ELF-1 (cell line): ENCODE measurements at regions not wholly inside any gene's neighbourhood (a gene's known extent, or its start where the extent isn't known, plus 50 kb on each side); places are given as distances from the start of the nearest gene placed in this dataset.

ENCODE experiments used
- DNase-seq: peaks from one replicate; pipeline ENCODE4 v3.0.0-alpha.2; 2016; ENCODE audit warnings: low read depth, low spot score

DNA sequence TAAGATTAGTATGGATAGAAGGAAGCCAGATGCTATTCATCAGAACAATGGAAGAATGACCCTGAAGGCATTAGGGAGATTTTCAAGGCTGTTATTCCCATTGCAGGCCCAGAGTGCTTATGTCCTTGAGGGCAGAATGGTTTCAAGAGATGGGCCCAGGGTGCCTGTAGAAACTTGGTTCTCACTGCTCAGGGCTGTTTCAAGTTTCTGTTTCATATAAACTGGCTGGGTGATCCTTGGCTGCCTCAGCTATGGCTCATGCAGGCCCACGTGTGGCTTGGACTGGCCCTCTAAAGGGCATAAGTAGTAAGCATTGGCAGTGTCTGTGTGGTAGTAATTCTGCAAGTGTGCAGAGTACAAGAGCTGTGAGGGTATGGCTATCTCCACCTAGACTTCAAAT, 540.9 kb upstream of the MAN1A1 start:
- peak; percentile 17 for DNase-seq

DNA sequence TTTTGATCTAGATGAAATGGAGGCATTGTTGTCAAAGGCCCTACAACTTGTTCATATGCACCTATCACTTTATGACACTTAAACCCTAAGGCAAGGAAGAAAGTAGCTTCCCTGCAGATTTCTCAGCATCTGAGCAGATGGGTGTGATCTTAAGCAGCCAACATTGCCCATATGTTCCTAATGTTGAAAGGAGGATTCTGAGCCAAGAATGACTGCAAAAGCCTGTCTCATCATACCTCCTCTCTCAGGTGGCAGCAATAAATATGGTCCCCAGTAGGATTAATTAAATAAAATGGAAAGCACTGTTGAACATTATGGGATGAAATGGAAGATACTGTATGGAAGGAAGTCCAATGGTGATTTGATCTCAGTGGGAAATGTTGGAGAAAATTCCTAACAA, 538.1 kb upstream of the MAN1A1 start:
- DNase-seq = no peak

DNA sequence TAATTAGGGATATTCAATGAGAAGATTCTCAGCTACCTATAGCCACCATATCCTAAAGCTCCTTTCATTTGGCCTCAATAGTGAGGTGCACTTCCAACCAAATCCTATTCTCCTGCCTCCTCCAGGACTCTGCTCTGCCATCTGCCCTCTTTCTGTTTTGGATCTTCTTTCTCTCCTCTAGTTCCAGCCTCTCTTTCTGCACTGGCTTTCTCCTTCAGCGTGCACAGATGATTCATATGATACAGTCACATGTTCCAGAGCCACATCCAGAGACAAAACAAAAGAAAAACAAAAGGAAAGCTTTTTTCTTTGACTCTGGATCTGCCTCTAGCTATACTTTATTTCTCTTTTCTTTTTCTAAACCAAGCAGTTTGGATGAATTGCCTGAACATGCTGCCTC, 531.9 kb upstream of the MAN1A1 start:
- no peak for DNase-seq

DNA sequence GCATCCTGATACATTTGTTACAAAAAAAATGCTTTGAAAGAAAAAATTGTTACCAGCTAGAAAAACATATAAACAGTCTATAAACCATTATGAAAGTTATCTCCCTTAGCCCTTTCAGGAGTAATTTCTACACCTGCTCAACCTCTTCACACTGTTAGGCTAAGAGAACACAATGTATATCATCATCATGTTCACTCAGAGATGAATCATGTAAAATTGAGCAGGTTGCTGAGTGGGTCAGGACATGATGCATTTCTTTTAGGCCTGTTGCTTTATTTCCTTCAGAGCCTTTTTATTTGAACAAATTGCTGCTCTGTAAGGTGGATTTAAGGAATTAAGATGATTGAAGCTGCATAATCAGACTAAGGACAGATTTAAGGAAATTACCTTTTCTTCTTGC, 531.3 kb upstream of the MAN1A1 start:
- no peak for DNase-seq

DNA sequence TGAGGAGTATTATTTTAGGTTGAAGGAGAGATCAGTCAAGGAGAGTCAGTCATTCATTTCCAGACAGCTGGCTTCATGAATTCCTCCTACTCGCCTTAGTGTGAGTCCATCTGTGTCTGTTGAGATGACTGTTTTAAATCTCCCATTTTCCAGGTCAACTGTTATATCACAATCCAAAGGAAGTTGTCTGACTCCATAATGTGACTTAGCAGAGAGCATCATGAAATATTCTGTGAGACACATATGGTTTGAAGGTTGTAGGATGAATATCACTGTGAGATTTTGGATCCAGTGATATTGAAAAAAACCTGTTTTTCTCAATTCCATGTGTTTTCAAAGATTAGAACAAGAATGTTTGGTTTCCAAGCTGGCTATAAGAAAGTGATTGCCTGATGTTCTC, 530.2 kb upstream of the MAN1A1 start:
- DNase-seq = no peak

DNA sequence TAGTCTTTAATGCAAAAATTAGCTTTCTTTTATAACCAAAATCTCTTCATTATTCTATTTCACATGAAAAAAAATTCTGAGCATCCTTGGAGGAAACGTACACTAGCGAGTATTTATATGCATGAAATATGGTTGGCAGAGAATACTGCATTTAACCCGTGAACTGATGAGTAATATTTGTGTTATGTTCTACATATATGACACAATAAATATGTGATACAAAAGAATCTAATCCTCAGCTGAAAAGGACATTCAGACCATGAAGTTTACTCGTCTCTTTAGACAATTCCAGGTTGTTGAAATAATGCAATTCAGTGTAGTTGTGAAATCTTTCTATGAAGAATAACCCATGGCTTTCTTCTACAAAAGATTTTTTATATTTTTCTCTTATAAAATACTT, 524.8 kb upstream of the MAN1A1 start:
- no peak for DNase-seq

DNA sequence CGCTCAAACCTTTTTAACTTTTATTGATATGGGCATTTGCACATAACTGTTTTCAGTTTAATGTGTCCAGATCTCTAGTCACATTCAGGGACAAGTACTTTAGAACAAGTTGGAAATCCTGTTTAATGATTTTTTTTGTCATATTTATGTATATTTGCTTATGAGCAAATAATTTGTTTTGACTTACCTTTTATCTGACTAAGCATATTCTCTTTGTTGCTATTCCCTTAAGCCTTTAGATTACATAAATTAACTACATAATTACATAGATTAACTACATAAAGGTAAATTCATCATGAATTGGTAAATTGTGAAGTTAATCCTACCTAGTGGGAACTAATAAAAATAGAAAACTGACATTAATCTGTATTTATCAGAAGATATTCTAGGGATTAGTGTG, 523.5 kb upstream of the MAN1A1 start:
- DNase-seq = no peak

DNA sequence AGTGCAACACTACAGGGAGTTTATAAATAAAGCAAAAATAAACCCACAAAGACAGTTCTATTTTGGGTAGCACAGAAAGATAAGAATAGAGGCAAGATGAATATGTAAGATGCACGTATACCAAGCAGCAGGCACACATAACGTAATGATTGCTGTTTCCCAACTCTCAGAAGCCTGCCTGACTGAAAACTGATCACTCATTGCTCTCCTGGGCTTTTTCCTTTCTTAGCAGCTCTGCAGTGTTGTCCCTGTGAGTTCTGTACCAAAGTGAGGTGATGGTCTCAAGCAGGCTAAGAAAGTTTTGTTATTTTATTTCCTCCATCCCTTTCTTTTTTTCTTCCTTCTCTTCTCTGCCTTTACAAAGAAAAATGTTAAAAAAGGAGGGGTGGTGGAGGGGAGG, 522.0 kb upstream of the MAN1A1 start:
- no peak for DNase-seq

DNA sequence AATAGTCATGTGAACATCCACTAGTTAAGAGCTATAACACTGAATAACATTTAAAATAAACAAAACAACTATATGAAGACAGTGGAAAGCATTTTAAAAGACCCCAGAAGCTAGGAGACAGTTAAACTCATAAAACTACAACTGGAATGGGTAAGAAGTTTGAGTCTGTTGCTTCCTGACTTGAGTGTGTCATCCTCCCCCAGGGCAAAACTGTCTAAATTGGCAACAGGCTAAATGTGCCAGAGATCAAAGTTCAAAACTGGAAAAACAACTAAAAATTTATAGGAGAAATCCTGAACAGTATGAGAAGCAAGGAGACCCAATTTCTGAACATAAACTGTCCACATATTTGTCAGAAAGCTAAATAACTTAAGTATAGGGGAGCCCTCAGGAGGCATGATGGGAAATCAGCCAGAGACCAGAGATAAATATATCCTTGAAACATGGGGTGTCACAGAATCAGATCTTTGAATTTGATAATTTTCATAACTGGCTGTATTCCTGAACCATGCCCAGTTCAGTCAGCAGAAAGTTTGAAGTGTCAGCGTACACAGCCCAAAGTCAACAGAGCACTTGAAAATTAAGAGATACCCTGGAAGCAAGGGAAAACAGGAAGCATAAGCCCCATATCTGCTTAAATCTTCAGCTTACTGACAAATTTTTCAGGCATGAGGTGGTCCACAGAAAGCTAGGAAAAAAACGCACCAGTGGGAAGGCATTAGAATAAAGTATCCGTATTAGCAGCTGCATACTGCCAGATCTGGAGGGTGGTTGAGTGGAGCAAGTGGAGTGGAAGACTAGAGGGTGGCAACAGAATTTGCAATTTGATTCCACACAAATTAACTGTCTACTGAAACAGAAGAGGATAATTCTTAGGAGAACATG, 516.1 kb upstream of the MAN1A1 start:
- DNase-seq = no peak

DNA sequence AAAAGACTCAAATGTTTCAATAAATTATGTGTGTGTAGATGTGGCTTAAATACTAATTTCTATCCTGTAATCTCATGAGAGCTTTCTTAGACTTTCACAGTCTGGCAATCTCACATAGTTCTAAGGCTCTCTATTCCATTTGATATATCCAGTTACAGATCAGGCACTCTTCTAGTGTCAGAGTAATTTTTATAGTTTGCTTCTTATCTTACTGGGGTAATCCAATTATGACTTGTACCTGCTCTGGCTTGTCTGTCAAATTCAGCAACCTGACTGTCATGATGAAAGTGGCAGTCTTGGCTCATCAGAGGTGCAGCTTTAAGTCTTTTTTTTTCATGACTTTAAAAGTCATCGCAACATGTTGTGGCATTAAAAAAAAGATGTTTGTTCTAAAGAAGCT, 513.2 kb upstream of the MAN1A1 start:
- no peak for DNase-seq

DNA sequence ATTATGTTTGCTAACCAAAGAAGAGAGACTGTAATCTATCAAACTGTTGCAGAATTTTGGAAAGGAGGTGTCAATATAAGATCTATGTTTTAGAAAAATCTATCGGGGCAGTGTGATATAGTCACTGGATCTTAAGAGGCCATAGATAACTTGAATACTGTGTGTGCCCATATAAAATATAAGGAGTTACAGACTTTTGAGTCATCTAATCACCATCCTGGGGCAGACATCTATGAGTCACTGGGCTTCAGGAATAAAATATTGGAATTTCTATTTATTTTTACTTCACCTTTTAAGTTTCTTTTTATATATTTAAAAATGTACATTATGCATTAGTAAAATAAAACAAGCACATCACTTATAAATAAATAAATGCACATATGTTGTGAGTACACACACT, 509.3 kb upstream of the MAN1A1 start:
- no peak for DNase-seq

DNA sequence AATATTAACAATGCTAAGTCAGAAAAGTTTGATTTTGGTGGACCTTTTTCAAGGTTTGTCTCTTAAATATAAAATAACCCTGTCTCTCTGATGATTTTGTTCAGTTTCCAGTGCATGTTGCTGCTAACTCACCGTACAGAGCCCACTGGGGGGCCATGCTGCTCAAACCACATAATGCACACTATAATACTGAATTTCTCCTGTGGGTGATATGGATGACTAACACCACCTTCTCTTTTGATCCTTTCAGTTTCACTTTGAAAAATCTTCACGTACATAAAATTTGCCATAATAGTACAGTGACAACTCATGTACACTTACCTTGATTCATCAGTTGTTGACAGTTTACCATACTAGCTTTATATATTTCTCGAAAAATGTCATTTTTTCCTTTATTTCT, 506.6 kb upstream of the MAN1A1 start:
- no peak for DNase-seq

DNA sequence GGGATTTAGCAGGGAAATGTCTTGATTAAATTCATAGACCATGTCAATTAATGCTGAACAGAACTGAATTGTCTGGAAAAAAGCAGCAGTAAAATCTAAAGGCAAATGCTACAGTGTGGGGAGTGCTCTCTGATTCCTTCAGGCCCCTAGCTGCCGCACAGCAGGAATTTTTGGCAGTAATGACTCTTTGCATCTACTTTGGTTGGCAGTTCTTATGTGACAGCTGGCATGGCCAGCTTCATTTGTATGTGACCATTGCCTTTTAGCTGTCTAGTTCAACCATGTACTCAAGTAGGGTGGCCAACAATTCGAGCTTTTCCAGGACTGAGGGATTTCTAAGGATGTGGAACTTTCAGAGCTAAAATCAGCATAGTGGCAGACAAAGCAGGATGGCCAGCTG, 499.1 kb upstream of the MAN1A1 start:
- no peak for DNase-seq

DNA sequence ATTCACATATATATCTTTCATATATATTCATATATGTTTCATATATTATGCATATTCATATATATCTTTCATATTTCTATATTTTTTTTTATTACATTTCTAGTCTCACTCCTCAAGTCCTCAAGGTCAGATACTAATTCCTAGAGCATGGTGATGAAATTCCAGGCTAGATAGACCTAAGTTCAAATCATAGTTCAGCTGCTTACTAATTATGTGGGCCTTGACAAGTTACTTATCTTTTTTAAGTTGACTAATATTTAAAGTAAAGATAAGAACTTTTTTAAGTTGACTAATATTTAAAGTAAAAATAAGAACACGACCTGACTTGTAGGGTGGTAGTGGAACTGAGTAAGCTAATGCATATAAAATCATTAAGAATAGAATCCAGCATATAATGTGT, 495.6 kb upstream of the MAN1A1 start:
- no peak for DNase-seq

DNA sequence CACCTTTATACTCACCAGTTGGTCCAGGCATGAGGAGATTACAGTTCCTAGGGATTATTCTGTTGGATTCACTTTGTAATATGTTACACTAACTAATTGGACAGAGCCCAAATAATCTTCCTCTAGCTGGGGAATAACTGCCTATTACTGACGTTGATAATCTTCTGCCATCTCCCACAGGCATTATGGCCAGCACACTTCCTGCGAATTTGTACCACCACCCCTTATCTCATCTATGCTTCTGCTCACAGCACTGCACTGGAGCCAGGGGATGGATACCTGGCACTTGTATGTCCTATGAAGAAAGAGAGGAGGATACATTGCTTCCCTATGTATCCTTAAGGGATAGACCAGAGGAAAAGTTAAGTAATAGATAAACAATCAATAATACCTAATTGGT, 494.8 kb upstream of the MAN1A1 start:
- DNase-seq = no peak

DNA sequence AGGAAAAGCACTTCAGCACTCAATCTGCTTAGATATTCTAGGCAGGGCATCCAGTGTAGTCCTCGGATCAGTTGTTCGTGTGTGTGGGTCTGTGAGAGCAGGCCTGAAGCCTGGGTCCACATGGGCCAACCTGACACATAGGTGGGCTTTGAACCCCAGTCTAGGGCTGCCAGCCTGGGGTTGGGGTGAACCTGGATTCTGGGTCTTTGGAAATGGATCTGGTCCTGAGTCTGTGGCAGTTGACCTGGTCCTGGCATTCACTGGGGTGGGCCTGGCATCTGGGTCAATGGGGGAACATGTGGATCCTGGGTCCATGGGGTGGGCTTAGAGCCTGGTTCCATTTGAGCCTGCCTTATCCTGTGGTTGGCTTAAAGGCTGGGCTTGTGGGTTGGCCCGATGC, 492.6 kb upstream of the MAN1A1 start:
- no peak for DNase-seq

DNA sequence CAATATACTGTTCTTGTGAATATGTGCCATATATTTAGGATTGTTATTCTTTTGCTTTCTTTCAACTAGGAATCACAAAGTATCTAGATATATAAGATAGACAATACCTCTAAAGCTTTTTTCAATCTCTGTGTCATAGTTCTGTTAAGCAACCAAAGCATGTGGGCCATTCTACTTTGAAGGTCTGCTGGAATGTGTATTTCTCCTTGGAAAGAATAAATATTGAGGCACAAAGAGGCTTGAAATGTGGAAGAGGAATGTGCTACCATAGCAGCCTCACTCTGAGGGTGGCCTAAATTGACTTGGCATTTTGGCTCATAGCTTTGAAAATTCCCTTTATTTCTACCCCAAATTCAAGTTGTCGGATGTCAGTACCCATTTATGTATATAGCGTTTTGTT, 488.5 kb upstream of the MAN1A1 start:
- DNase-seq = no peak

DNA sequence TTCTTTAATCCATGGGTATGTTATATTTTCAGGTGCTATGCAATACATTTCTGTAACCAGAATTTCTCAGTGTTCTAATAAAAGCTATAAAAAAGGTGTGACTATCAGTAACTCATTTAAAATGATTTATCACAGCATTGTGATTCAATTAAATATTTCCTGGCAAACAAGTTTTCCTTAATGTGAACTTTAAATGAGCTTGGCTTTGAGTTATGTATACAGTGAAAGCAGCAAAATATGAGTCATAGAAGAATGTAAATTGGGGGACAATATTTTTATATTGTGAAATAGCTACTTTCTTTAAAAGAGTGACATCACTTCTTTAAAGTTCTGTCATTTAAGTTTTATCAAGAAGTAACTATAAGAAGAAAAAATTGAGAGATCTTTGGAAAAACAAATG, 484.9 kb upstream of the MAN1A1 start:
- DNase-seq = no peak

DNA sequence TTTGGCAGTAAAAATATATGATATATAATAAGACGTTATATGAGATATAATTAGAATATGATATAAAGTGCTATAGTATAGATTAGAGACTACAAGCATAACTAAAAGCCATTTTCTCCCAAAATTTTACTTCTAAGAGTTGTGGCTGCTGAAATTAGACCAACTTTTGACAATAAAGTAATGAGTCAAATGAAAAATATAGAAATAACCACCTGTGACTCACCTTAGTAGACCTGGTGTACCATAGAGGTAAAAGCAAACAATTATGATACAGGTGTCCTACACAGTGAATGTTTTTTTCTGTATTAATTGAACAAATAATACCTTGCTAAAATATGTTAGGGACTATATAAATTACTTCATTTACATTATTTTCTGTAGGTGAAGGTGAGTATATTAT, 482.9 kb upstream of the MAN1A1 start:
- DNase-seq = no peak

DNA sequence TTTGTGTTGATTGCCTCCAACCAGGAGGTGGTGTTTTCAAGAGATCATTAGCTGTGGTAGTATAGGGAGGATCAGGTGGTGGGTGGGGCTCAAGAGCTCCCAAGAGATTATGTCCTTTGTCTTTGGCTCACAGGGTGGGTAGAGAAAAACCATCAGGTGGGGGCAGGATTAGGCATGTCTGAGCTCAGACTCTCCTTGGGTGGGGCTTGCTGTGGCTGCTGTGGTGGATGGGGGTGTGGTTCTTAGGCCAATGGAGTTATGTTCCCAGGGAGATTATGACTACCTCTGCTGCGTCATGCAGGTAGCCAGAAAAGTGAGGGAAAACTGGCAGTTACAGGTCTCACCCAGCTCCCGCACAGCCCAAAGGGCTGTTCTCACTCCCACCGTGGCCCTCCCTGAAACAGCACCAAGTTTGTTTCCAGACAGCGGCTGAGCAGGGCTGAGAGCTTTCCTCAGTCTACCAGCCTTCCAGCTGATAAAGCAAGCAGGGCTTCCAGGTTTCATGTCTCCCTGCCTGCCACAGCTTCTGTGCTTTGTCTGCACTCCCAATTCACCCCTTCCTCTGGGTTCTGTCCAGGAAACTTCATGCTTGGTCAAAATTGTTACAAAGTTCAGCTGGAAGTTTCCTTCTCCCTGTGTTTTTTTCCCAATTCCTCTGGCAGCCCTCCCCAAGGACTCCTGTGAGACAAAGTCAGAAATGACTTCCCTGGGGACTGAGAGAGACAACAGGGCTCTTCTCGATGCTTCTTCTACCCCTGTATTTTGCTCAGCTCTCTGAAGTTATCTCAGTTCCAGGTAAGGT, 481.1 kb upstream of the MAN1A1 start:
- peak; percentile 37 for DNase-seq

DNA sequence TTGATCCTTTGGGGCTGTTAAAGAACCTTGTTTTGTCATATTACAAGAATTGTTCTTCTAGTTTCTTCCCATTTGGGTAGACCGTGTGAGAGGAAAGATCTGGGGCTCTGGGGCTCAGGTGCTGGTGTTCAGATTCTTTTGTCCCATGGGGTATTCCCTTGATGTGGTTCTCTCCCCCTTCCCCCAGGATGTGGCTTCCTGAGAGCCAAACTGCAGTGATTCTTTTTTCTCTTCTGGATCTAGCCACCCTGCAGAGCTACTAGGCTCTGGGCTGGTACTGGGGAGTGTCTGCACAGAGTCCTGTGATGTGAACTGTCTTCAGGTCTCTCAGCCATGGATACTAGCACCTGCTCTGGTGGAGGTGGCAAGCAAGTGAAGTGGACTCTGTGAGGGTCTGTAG, 480.5 kb upstream of the MAN1A1 start:
- DNase-seq = no peak

DNA sequence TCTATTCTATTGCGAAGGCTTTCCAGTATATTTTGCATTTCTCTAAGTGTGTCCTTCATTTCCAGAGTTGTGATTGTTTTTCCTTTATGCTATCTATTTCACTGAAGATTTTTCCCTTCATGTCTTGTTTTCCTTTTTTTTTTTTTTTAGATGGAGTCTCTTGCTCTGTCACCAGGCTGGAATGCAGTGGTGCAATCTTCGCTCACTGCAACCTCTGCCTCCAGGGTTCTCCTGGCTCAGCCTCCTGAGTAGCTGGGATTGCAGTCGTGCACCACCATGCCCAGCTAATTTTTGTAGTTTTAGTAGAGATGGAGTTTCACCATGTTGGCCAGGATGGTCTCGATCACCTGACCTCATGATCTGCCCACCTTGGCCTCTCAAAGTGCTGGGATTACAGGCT, 479.9 kb upstream of the MAN1A1 start:
- peak; percentile 7 for DNase-seq

DNA sequence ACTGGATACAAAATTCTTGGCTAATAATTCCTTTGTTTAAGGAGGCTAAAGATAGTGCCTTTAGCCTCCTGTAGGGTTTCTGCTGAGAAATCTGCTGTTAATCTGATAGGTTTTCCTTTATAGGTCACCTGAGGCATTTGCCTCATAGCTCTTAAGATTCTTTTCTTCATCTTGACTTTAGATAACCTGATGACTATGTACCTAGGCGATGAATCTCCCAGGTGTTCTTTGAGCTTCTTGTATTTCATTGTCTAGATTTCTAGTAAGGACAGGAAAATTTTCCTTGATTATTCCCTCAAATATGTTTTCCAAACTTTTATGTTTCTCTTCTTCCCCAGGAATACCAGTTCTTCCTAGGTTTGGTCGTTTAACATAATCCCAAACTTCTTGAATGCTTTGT, 479.4 kb upstream of the MAN1A1 start:
- DNase-seq = no peak
